SK-N-SH (cell line): ENCODE measurements at regions not wholly inside any gene's neighbourhood (a gene's known extent, or its start where the extent isn't known, plus 50 kb on each side); places are given as distances from the start of the nearest gene placed in this dataset.

Experiments used
- CTCF ChIA-PET: fragments of 300-600, 350-600 bp; formaldehyde crosslinking; extraction: SDS; loops from one replicate; lab custom pipeline; 2021; lab: Yijun Ruan, JAX
- POLR2A ChIA-PET: fragments of 350-600 bp; sonication (Branson Sonifier 250); formaldehyde crosslinking; extraction: SDS; loops from one replicate; lab custom pipeline; 2020; ENCODE audit warnings: antibody characterized with exemption, inconsistent platforms; lab: Yijun Ruan, JAX
- DNase-seq: peaks from one replicate; pipeline ENCODE4 v3.0.0; 2012
- H2AFZ ChIP-seq: fragments of 200-600 bp; sonication (generic); 2 replicates; pipeline ENCODE4 v1.8.1; 2016; ENCODE audit warnings: antibody characterized with exemption, mild to moderate bottlenecking, low read depth
- H3F3A ChIP-seq: fragments of 200-600 bp; sonication (generic); replicated peaks from 2 replicates; pipeline ENCODE3; 2016; ENCODE audit warnings: antibody characterized with exemption, mild to moderate bottlenecking; ENCODE audit not compliant: insufficient read depth
- H3K27ac ChIP-seq, 2 experiments: fragments of 200-500 bp in 1 of 2; fragments of 200-600 bp in 1 of 2; sonication (Bioruptor generic) in 1 of 2; sonication (generic), shearing (Covaris generic) in 1 of 2; 2 replicates each; pipeline versions ENCODE4 v1.5.1 to v1.6.1; 2014 to 2016; ENCODE audit warnings: low read depth in 2 of 2, inconsistent platforms in 1 of 2, low read length in 1 of 2, mild to moderate bottlenecking in 1 of 2, mixed read lengths in 1 of 2
- H3K27me3 ChIP-seq: fragments of 200-600 bp; sonication (generic), shearing (Covaris generic); 2 replicates; pipeline ENCODE4 v1.6.1; 2016; ENCODE audit warnings: mixed run types; ENCODE audit not compliant: insufficient read depth
- H3K36me3 ChIP-seq, 2 experiments: fragments of 200-500 bp in 1 of 2; fragments of 200-600 bp in 1 of 2; sonication (Bioruptor generic) in 1 of 2; sonication (generic) in 1 of 2; replicated peaks in 1 of 2; 2 replicates each; pipeline versions ENCODE3 to v1.5.1; 2014 to 2016; ENCODE audit warnings: low read length in 1 of 2, mild to moderate bottlenecking in 1 of 2; ENCODE audit not compliant: insufficient read depth in 2 of 2, control insufficient read depth in 1 of 2
- H3K4me1 ChIP-seq, 2 experiments: fragments of 200-500 bp in 1 of 2; fragments of 200-600 bp in 1 of 2; sonication (Bioruptor generic) in 1 of 2; sonication (generic), shearing (Covaris generic) in 1 of 2; 2 replicates each; pipeline versions ENCODE4 v1.5.1 to v1.6.1; 2014 to 2016; ENCODE audit warnings: low read depth in 1 of 2, low read length in 1 of 2, mixed run types in 1 of 2; ENCODE audit not compliant: insufficient read depth in 2 of 2, control insufficient read depth in 1 of 2
- H3K4me2 ChIP-seq: fragments of 200-600 bp; sonication (generic), shearing (Covaris generic); 2 replicates; pipeline ENCODE4 v1.6.1; 2017; ENCODE audit warnings: mixed run types
- H3K4me3 ChIP-seq, 2 experiments: fragments of 200-500 bp in 1 of 2; fragments of 200-600 bp in 1 of 2; sonication (Bioruptor generic) in 1 of 2; sonication (generic), shearing (Covaris generic) in 1 of 2; 2 replicates each; pipeline versions ENCODE4 v1.5.1 to v1.8.1; 2014 to 2016; ENCODE audit warnings: low read depth in 2 of 2, inconsistent platforms in 1 of 2, low read length in 1 of 2, mild to moderate bottlenecking in 1 of 2, mixed read lengths in 1 of 2, moderate library complexity in 1 of 2
- H3K79me2 ChIP-seq: fragments of 200-600 bp; sonication (generic); 2 replicates; pipeline ENCODE4 v1.8.1; 2017; ENCODE audit warnings: mild to moderate bottlenecking; ENCODE audit not compliant: insufficient read depth
- H3K9ac ChIP-seq: fragments of 200-600 bp; sonication (generic); 2 replicates; pipeline ENCODE4 v1.6.1; 2017; ENCODE audit warnings: mixed run types
- H3K9me2 ChIP-seq: fragments of 200-600 bp; sonication (generic); 2 replicates; pipeline ENCODE4 v1.6.1; 2017; ENCODE audit warnings: mixed run types
- H3K9me3 ChIP-seq: fragments of 200-600 bp; sonication (generic); 2 replicates; pipeline ENCODE4 v1.6.1; 2017; ENCODE audit warnings: mixed run types, mild to moderate bottlenecking, moderate library complexity
- H4K20me1 ChIP-seq: fragments of 200-600 bp; sonication (generic); 2 replicates; pipeline ENCODE4 v1.6.1; 2017; ENCODE audit warnings: mild to moderate bottlenecking, mixed run types; ENCODE audit not compliant: insufficient read depth
- EP300 ChIP-seq, 2 experiments: IDR thresholded peaks; 2 replicates each; pipeline versions ENCODE4 v1.4.0 to v1.6.1; 2012; ENCODE audit warnings: borderline replicate concordance in 1 of 2, low read depth in 1 of 2, low read length in 1 of 2
- EZH2phosphoT487 ChIP-seq: fragments of 200-600 bp; sonication (generic); IDR thresholded peaks from 2 replicates; pipeline ENCODE4 v1.6.1; 2017; ENCODE audit warnings: low read depth, mixed run types, mild to moderate bottlenecking, antibody characterized with exemption, moderate library complexity, borderline replicate concordance
- GATA2 ChIP-seq: sonication (generic); formaldehyde crosslinking; IDR thresholded peaks from 2 replicates; pipeline ENCODE4 v1.5.0; 2020; ENCODE audit warnings: mild to moderate bottlenecking, missing genetic modification reagents
- MAX ChIP-seq: IDR thresholded peaks from 2 replicates; pipeline ENCODE4 v1.4.0; 2012; ENCODE audit warnings: low read depth
- MEF2A ChIP-seq: IDR thresholded peaks from 2 replicates; pipeline ENCODE4 v1.4.0; 2012; ENCODE audit warnings: low read depth, borderline replicate concordance
- RCOR1 ChIP-seq: fragments of 150-350 bp; IDR thresholded peaks from 2 replicates; pipeline ENCODE4 v1.6.1; 2017; ENCODE audit warnings: antibody characterized with exemption, low read length
- REST ChIP-seq: IDR thresholded peaks from 2 replicates; pipeline ENCODE4 v1.6.1; 2012; ENCODE audit warnings: mild to moderate bottlenecking, low read depth, low read length, moderate library complexity
- WGBS: methylation state at CpG from one replicate; pipeline ENCODE4 v1.1.6; 2017; ENCODE audit warnings: low lambda C conversion rate; 5-methylcytosine and 5-hydroxymethylcytosine counted together

GRCh38 chr15:45855210-45855906 lies 220.5 kb downstream of the SQOR start:
- CTCF ChIA-PET: no interaction called here
- Histone ChIP-seq H3K4me1 (no peaks in the 10 kb centered on the region), H3K79me2 (no peaks in the 10 kb centered on the region), H3K9me2 (no peaks in the 10 kb centered on the region), H4K20me1 (no peaks in the 10 kb centered on the region), H3K36me3 (no peaks in the 10 kb centered on the region), H2AFZ (no peak overlapping the region), H3F3A (no peaks in the 10 kb centered on the region), H3K4me2 (no peak overlapping the region), H3K27me3 (no peaks in the 10 kb centered on the region), H3K9me3 (no peaks in the 10 kb centered on the region), H3K9ac (no peak overlapping the region), H3K4me3 (no peak overlapping the region), H3K27ac (no peak overlapping the region)
- TF ChIP-seq RCOR1 (no peak), EZH2phosphoT487 (no peak), GATA2 (CRISPR knock-in tag) (no peak)
- POLR2A ChIA-PET: no interaction called here
- WGBS: 16% methylated on average over 4 of the region's 4 CpGs
- no peak for DNase-seq

- Histone ChIP-seq H3K36me3 (no peaks in the 10 kb centered on the region), H2AFZ (no peak overlapping the region), H3F3A (no peaks in the 10 kb centered on the region), H3K9me2 (no peaks in the 10 kb centered on the region), H4K20me1 (no peaks in the 10 kb centered on the region), H3K79me2 (no peaks in the 10 kb centered on the region), H3K4me2 (no peak overlapping the region), H3K4me3 (no peak overlapping the region), H3K27me3 (no peaks in the 10 kb centered on the region)
- POLR2A ChIA-PET: no interaction called here
- CTCF ChIA-PET: no interaction called here
- TF ChIP-seq MEF2A (no peak), REST (no peak), MAX (no peak), EP300 (IDR thresholded peaks at IDR 0.05; ENCODE audit: borderline replicate concordance in 1 of 2, low read depth in 1 of 2, low read length in 1 of 2) (no peak)
- TF ChIP-seq, all 33 proteins: peak for 0
- 20% methylated on average over 4 of the region's 4 CpGs for WGBS
- H3K9me3 ChIP-seq: no peaks in the 10 kb centered on the region
- H3K9ac ChIP-seq: no peak overlapping the region
- H3K27ac ChIP-seq: no peak overlapping the region
- no peak for DNase-seq
- H3K4me1 ChIP-seq: no peaks in the 10 kb centered on the region
These were observed 221.2 kb downstream of the SQOR start for GRCh38 chr15:45855907-45856579.
